GM12891 (cell line): ENCODE measurements at regions not wholly inside any gene's neighbourhood (a gene's known extent, or its start where the extent isn't known, plus 50 kb on each side); places are given as distances from the start of the nearest gene placed in this dataset.

Experiments
- POLR2A ChIP-seq: IDR thresholded peaks from 2 replicates; pipeline ENCODE4 v1.6.1; 2011; ENCODE audit warnings: low read depth, low read length, control low read depth
- POLR2AphosphoS5 ChIP-seq: IDR thresholded peaks from 2 replicates; pipeline ENCODE4 v1.6.1; 2011; ENCODE audit warnings: low read depth, low read length, control low read depth
- POU2F2 ChIP-seq: IDR thresholded peaks from 2 replicates; pipeline ENCODE4 v1.6.1; 2011; ENCODE audit warnings: low read depth, mild to moderate bottlenecking, control low read depth, low read length, moderate library complexity
- SPI1 ChIP-seq: IDR thresholded peaks from 2 replicates; pipeline ENCODE4 v1.6.1; 2011; ENCODE audit warnings: low read depth, low read length, control low read depth
- TAF1 ChIP-seq: IDR thresholded peaks from 2 replicates; pipeline ENCODE4 v1.6.1; 2011; ENCODE audit warnings: low read depth, low read length, control low read depth

GRCh38 chr18:64283059-64283458 lies 134.2 kb upstream of the LINC00305 start:
- TF ChIP-seq TAF1 (no peak), POLR2AphosphoS5 (no peak), POU2F2 (no peak), POLR2A (no peak), SPI1 (no peak)
